ENCODE measurements at regions not wholly inside any gene's neighbourhood (a gene's known extent, or its start where the extent isn't known, plus 50 kb on each side); places are given as distances from the start of the nearest gene placed in this dataset.

DNA sequence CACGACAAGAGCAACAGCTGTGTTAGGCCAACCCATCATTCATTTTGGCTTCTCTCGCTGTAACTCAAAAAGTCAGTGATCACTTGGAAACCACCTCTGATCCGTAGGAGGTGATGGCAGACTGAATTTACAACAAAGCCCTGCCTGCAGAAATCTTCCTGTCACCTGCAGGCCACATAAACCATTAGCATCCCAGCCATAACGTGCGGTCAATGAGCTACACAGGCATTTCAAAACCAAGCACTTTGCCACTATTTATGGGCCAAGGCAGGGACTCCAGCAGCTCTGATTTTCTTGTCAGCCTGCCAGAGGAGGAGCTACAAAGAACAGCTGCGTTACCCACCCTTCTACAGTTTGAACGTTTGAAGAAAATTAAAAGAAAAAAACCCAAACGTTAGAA is 228.1 kb upstream of the PPARGC1A start:
- no peak overlapping the region for H3K4ac ChIP-seq (replicated peaks; ENCODE audit: insufficient read length, low read depth, low read length)
- no peak overlapping the region for H2BK120ac ChIP-seq (replicated peaks; ENCODE audit: low read depth, low read length)
- no peak overlapping the region for H2BK5ac ChIP-seq (ENCODE audit: low read depth, low read length)
- no peaks in the 10 kb centered on the region; the same call in 1 of the 2 replicates for H3K23me2 ChIP-seq (ENCODE audit: low read depth, low read length)
- no peak overlapping the region for H3K4me2 ChIP-seq (ENCODE audit: insufficient read depth in 1 of 2, low read depth in 2 of 2, low read length in 2 of 2)
- WGBS, 2 experiments (ENCODE audit: extremely low coverage in 1 of 2, insufficient coverage in 1 of 2, insufficient read length in 1 of 2, insufficient replicate concordance in 2 of 2, low coverage in 1 of 2, low lambda C conversion rate in 2 of 2, missing lambda C conversion rate in 1 of 2), result 89% methylated on average over 8 of the region's 8 CpGs; no CpG with 5 or more reads in 1 of the 2 experiments
- FAIRE-seq (no peak), DNase-seq (ENCODE audit: low read depth in 1 of 2, low spot score in 2 of 2) (no peak)
- H4K8ac ChIP-seq (ENCODE audit: extremely low read depth, insufficient read depth, low read length), result no peak overlapping the region
- H2AFZ ChIP-seq (ENCODE audit: low read length), result no peak overlapping the region
- no peak overlapping the region for H2BK15ac ChIP-seq (ENCODE audit: low read length)
- ChIA-PET POLR2A (ENCODE audit: partially characterized antibody) (no interaction called here), CTCF (ENCODE audit: partially characterized antibody) (interaction anchor here (0.6 to 2.4 kb wide), 3 partner anchors 14 to 360 kb away, joined by 3 to 6 read pairs (median 3); no protein-coding TSS in a partner anchor)
- no peak overlapping the region for H3K18ac ChIP-seq (ENCODE audit: extremely low read depth, low read length)
- no peak overlapping the region for H3K9ac ChIP-seq (replicated peaks in 1 of 4; ENCODE audit: extremely low read depth in 1 of 4, low read depth in 3 of 4, low read length in 3 of 4)
- no peak overlapping the region for H3K14ac ChIP-seq (ENCODE audit: insufficient read length)
- H2AK5ac ChIP-seq (ENCODE audit: low read depth, low read length), result no peak overlapping the region
- no peak for TF ChIP-seq ZNF274 (IDR thresholded peaks at IDR 0.05; ENCODE audit: borderline replicate concordance, extremely low read depth, low read length)
- no peak for TF ChIP-seq NANOG (IDR thresholded peaks at IDR 0.05; ENCODE audit: insufficient read depth, low read depth, low read length, poor library complexity, severe bottlenecking)
- no peak for TF ChIP-seq JUND (IDR thresholded peaks at IDR 0.05; ENCODE audit: low read length)
- TF ChIP-seq HDAC6 (IDR thresholded peaks at IDR 0.05; ENCODE audit: low read depth, low read length), result no peak
- no peak for TF ChIP-seq KDM5A (IDR thresholded peaks at IDR 0.05; ENCODE audit: low read length)
- no peak for TF ChIP-seq RBBP5 (IDR thresholded peaks at IDR 0.05; ENCODE audit: borderline replicate concordance, low read depth, low read length)
- no peak for TF ChIP-seq TEAD4 (IDR thresholded peaks at IDR 0.05; ENCODE audit: low read depth, low read length)
- TF ChIP-seq KDM4A (IDR thresholded peaks at IDR 0.05; ENCODE audit: low read depth, low read length, severe bottlenecking), result no peak
- no peaks in the 10 kb centered on the region; a peak in 1 of 7 replicates for H3K27me3 ChIP-seq (replicated peaks in 1 of 4; ENCODE audit: control insufficient read depth in 3 of 4, extremely low read depth in 1 of 4, insufficient read depth in 3 of 4, low read length in 3 of 4)
- no peak overlapping the region for H3K23ac ChIP-seq (ENCODE audit: insufficient read length)
- H3K56ac ChIP-seq (replicated peaks; ENCODE audit: insufficient read length, low read depth, low read length), result no peak overlapping the region
- no peak overlapping the region for H4K91ac ChIP-seq (replicated peaks; ENCODE audit: insufficient read length, low read length)
- H3K4me1 ChIP-seq (replicated peaks in 1 of 4; ENCODE audit: control insufficient read depth in 3 of 4, insufficient read depth in 4 of 4, low read length in 3 of 4), result peaks cover 0 to 3% (median 0%) of the 10 kb centered on the region in 4 experiments; a peak in 2 of 7 replicates
- H3K27ac ChIP-seq (ENCODE audit: low read depth, low read length), result no peak overlapping the region
- no peaks in the 10 kb centered on the region for H4K20me1 ChIP-seq (replicated peaks in 1 of 2; ENCODE audit: control insufficient read depth in 1 of 2, insufficient read depth in 2 of 2, low read length in 2 of 2)
- H3K4me3 ChIP-seq (ENCODE audit: extremely low read depth in 1 of 4, insufficient read depth in 2 of 4, low read depth in 3 of 4, low read length in 4 of 4), result no peak overlapping the region
- H2BK12ac ChIP-seq (ENCODE audit: low read depth, low read length), result no peak overlapping the region
- no peaks in the 10 kb centered on the region for H3K79me2 ChIP-seq (ENCODE audit: control insufficient read depth in 1 of 2, insufficient read depth in 2 of 2, low read length in 2 of 2)
- H3K36me3 ChIP-seq (ENCODE audit: control insufficient read depth in 2 of 4, insufficient read depth in 4 of 4, low read length in 3 of 4), result no peaks in the 10 kb centered on the region
- no peak overlapping the region for H4K5ac ChIP-seq (ENCODE audit: insufficient read length, low read depth, low read length)
- no peaks in the 10 kb centered on the region for H3K9me3 ChIP-seq (ENCODE audit: insufficient read depth in 2 of 2, low read depth in 1 of 2, low read length in 1 of 2)
- no peaks in the 10 kb centered on the region for H3K79me1 ChIP-seq (ENCODE audit: low read depth, low read length)
- H2BK20ac ChIP-seq (ENCODE audit: low read length), result no peak overlapping the region
